K562 (cell line): ENCODE measurements at regions not wholly inside any gene's neighbourhood (a gene's known extent, or its start where the extent isn't known, plus 50 kb on each side); places are given as distances from the start of the nearest gene placed in this dataset.

Source experiments
- ATAC-seq: fragments of 200-7000 bp; cut with Tn5 transposase; 3 replicates; pipeline ENCODE4 v1.9.1; 2020; ENCODE audit warnings: moderate library complexity
- BruUV-seq: library from RNA; stranded (reverse); fragments of 400-500 nt; replicated peaks from 2 replicates; lab custom pipeline; 2021; lab: Mats Ljungman, UMichigan
- CTCF ChIA-PET: fragments of 300-600 bp; formaldehyde crosslinking; extraction: SDS; loops from one replicate; lab custom pipeline; 2021; ENCODE audit warnings: low intra/inter-chr PET ratio; lab: Yijun Ruan, JAX
- POLR2A ChIA-PET: fragments of 300-600, 350-650 bp; sonication (Branson Sonifier 250); formaldehyde crosslinking; extraction: SDS; loops from one replicate; lab custom pipeline; 2021; ENCODE audit warnings: antibody characterized with exemption, inconsistent platforms; lab: Yijun Ruan, JAX
- DNase-seq, 4 experiments: peaks; one replicate each; pipeline versions ENCODE4 v3.0.0 to v3.0.0-alpha.2; 2011 to 2018; ENCODE audit warnings: low spot score in 3 of 4, mixed read lengths in 3 of 4; ENCODE audit errors: extremely low read depth in 1 of 4
- FAIRE-seq: peaks from 2 replicates; lab custom pipeline; 2011; peaks lifted over from hg19 to GRCh38; lab: Jason Lieb, UNC
- H2AFZ ChIP-seq: 2 replicates; pipeline ENCODE4 v1.6.0; 2011; ENCODE audit warnings: low read depth, low read length, control low read depth, inconsistent platforms
- H3K27ac ChIP-seq: fragments of 200-600 bp; 3 replicates; pipeline ENCODE4 v1.8.0; 2011; ENCODE audit warnings: low read depth, mild to moderate bottlenecking, control low read depth, inconsistent platforms, low read length, moderate library complexity, mixed read lengths; ENCODE audit errors: extremely low read depth
- H3K27me3 ChIP-seq, 2 experiments: fragments of 300-600 bp in 1 of 2; 2 replicates in 1 of 2; 3 replicates in 1 of 2; pipeline versions ENCODE4 v1.6.0 to v1.8.0; 2011; ENCODE audit warnings: inconsistent platforms in 2 of 2, low read length in 2 of 2, mild to moderate bottlenecking in 1 of 2, mixed read lengths in 1 of 2, moderate library complexity in 1 of 2; ENCODE audit not compliant: control insufficient read depth in 2 of 2, insufficient read depth in 2 of 2
- H3K36me3 ChIP-seq: fragments of 300-600 bp; 3 replicates; pipeline ENCODE4 v1.8.0; 2011; ENCODE audit warnings: mild to moderate bottlenecking, low read length, inconsistent platforms; ENCODE audit not compliant: control insufficient read depth, insufficient read depth
- H3K4me1 ChIP-seq, 2 experiments: fragments of 200-600 bp in 1 of 2; replicated peaks in 1 of 2; 2 replicates in 1 of 2; 3 replicates in 1 of 2; pipeline versions ENCODE4 v1.5.1 to v1.8.0; 2011; ENCODE audit warnings: inconsistent platforms in 2 of 2, low read length in 2 of 2, mild to moderate bottlenecking in 1 of 2, mixed read lengths in 1 of 2, moderate library complexity in 1 of 2; ENCODE audit not compliant: control insufficient read depth in 2 of 2, insufficient read depth in 2 of 2
- H3K4me2 ChIP-seq: 2 replicates; pipeline ENCODE4 v1.6.1; 2011; ENCODE audit warnings: low read length, control low read depth, inconsistent platforms, mixed read lengths; ENCODE audit not compliant: insufficient read depth
- H3K4me3 ChIP-seq: fragments of 200-600 bp; sonication (generic), shearing (Covaris generic); 2 replicates; pipeline ENCODE4 v1.5.1; 2016; ENCODE audit warnings: control low read depth, inconsistent platforms
- H3K79me2 ChIP-seq: fragments of 200-600 bp; 3 replicates; pipeline ENCODE4 v1.8.0; 2011; ENCODE audit warnings: low read length, inconsistent platforms; ENCODE audit not compliant: control insufficient read depth, insufficient read depth
- H3K9ac ChIP-seq, 2 experiments: 2 replicates each; pipeline versions ENCODE4 v1.6.0 to v1.6.1; 2011; ENCODE audit warnings: low read depth in 2 of 2, low read length in 2 of 2, control low read depth in 1 of 2, inconsistent platforms in 1 of 2, mild to moderate bottlenecking in 1 of 2, mixed read lengths in 1 of 2; ENCODE audit not compliant: insufficient read depth in 1 of 2
- H3K9me1 ChIP-seq: one replicate; pipeline ENCODE4 v1.6.0; 2011; ENCODE audit warnings: inconsistent platforms, mild to moderate bottlenecking, low read length, moderate library complexity; ENCODE audit not compliant: control insufficient read depth, insufficient read depth
- H3K9me3 ChIP-seq: replicated peaks from 2 replicates; pipeline ENCODE4 v1.5.1; 2011; ENCODE audit warnings: low read depth, low read length, inconsistent platforms; ENCODE audit not compliant: control insufficient read depth, insufficient read depth
- H4K20me1 ChIP-seq: replicated peaks from 2 replicates; pipeline ENCODE4 v1.6.1; 2011; ENCODE audit warnings: low read length, inconsistent platforms, mixed read lengths; ENCODE audit not compliant: control insufficient read depth, insufficient read depth
- BDP1 ChIP-seq: IDR thresholded peaks from 3 replicates; pipeline ENCODE4 v1.6.1; 2011; ENCODE audit not compliant: insufficient read length, insufficient read depth
- ELK3 ChIP-seq: fragments of 450-650 bp; formaldehyde crosslinking; IDR thresholded peaks from 2 replicates; pipeline ENCODE4 v1.4.0; 2020; ENCODE audit warnings: mild to moderate bottlenecking
- HDAC1 ChIP-seq, 2 experiments: fragments of 450-650 bp; IDR thresholded peaks; 2 replicates each; pipeline ENCODE4 v1.6.1; 2016 to 2017; ENCODE audit warnings: inconsistent platforms in 1 of 2, mild to moderate bottlenecking in 1 of 2, moderate library complexity in 1 of 2
- HDAC2 ChIP-seq: fragments of 450-650 bp; IDR thresholded peaks from 2 replicates; pipeline ENCODE4 v1.6.1; 2016; ENCODE audit warnings: mild to moderate bottlenecking
- HDAC3 ChIP-seq: fragments of 450-650 bp; IDR thresholded peaks from 2 replicates; pipeline ENCODE4 v1.6.1; 2018; ENCODE audit warnings: borderline replicate concordance, mild to moderate bottlenecking, moderate library complexity; ENCODE audit not compliant: partially characterized antibody
- L3MBTL2 ChIP-seq: fragments of 450-650 bp; IDR thresholded peaks from 2 replicates; pipeline ENCODE4 v1.6.1; 2016; ENCODE audit warnings: mild to moderate bottlenecking, moderate library complexity
- MAFK ChIP-seq: IDR thresholded peaks from 2 replicates; pipeline ENCODE4 v1.6.1; 2011; ENCODE audit warnings: low read length, improper control_type of control experiment
- TCFL5 ChIP-seq: fragments of 250-450 bp; sonication (Bioruptor Pico); conservative IDR thresholded peaks from 2 replicates; pipeline ENCODE4 v1.6.1; 2021; ENCODE audit warnings: mild to moderate bottlenecking, moderate library complexity, matching md5 sums
- TFAP4 ChIP-seq: sonication (generic); formaldehyde crosslinking; IDR thresholded peaks from 2 replicates; pipeline ENCODE4 v1.8.0; 2022; ENCODE audit warnings: missing genetic modification reagents, mild to moderate bottlenecking, moderate library complexity, borderline replicate concordance
- ZNF121 ChIP-seq: sonication (generic); formaldehyde crosslinking; conservative IDR thresholded peaks from 2 replicates; pipeline ENCODE4 v1.8.0; 2022; ENCODE audit warnings: missing genetic modification reagents
- ZNF609 ChIP-seq: sonication (generic); formaldehyde crosslinking; IDR thresholded peaks from 2 replicates; pipeline ENCODE4 v1.8.1; 2023; ENCODE audit warnings: missing genetic modification reagents, mild to moderate bottlenecking, borderline replicate concordance
- WGBS: fragments of 100-300 bp; shearing (Covaris generic); methylation state at CpG from one replicate; pipeline ENCODE4 v1.1.6; 2016; ENCODE audit warnings: low coverage, mixed read lengths; ENCODE audit not compliant: insufficient coverage; ENCODE audit errors: missing lambda C conversion rate; 5-methylcytosine and 5-hydroxymethylcytosine counted together
- in situ Hi-C: fragments of 300-500 bp; cut with MboI; formaldehyde crosslinking; loops from 4 replicates; pipeline ENCODE4 v1.15.0; 2018; ENCODE audit warnings: inconsistent platforms, mixed read lengths
- intact Hi-C: fragments of 100-400 bp; cut with micrococcal nuclease; formaldehyde crosslinking; loops from 2 replicates; pipeline ENCODE4 v1.14.2; 2022
- TF ChIP-seq, protein P1 (sequence below): fragments of 450-650 bp; formaldehyde crosslinking; IDR thresholded peaks from 2 replicates; pipeline ENCODE4 v1.4.0; 2022; ENCODE audit warnings: missing genetic modification characterization

GRCh38 chr14:43184540-43184939 is 1322.5 kb downstream of the FSCB start:
- Histone ChIP-seq H3K79me2 (no peaks in the 10 kb centered on the region), H3K9me3 (no peaks in the 10 kb centered on the region), H3K36me3 (no peaks in the 10 kb centered on the region), H3K27me3 (no peaks in the 10 kb centered on the region), H3K9me1 (no peaks in the 10 kb centered on the region), H3K4me2 (no peak overlapping the region), H3K9ac (no peak overlapping the region), H3K4me1 (no peaks in the 10 kb centered on the region), H4K20me1 (no peaks in the 10 kb centered on the region), H3K27ac (no peak overlapping the region), H3K4me3 (no peak overlapping the region), H2AFZ (no peak overlapping the region)
- WGBS, result 0% methylated on average over 3 of the region's 3 CpGs
- no TSS peak for BruUV-seq
- POLR2A ChIA-PET, result no interaction called here
- intact Hi-C loops, result no loop called here
- TF ChIP-seq TCFL5 (CRISPR knock-in tag) (no peak), BDP1 (no peak), ZNF121 (CRISPR knock-in tag) (no peak), ELK3 (CRISPR knock-in tag) (no peak), HDAC1 (IDR thresholded peaks at IDR 0.05) (no peak), MAFK (no peak), ZNF609 (CRISPR knock-in tag) (no peak), HDAC3 (no peak), TFAP4 (CRISPR knock-in tag) (no peak), HDAC2 (no peak), L3MBTL2 (no peak)
- TF ChIP-seq, protein P1, sequence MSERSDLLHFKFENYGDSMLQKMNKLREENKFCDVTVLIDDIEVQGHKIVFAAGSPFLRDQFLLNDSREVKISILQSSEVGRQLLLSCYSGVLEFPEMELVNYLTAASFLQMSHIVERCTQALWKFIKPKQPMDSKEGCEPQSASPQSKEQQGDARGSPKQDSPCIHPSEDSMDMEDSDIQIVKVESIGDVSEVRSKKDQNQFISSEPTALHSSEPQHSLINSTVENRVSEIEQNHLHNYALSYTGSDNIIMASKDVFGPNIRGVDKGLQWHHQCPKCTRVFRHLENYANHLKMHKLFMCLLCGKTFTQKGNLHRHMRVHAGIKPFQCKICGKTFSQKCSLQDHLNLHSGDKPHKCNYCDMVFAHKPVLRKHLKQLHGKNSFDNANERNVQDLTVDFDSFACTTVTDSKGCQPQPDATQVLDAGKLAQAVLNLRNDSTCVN (CRISPR knock-in tag), result no peak
- no peak for FAIRE-seq
- no peak for DNase-seq
- in situ Hi-C loops, result no loop called here
- CTCF ChIA-PET, result no interaction called here
- no peak for ATAC-seq
